Fibroblast of the conjunctiva (primary cell): ENCODE measurements at regions not wholly inside any gene's neighbourhood (a gene's known extent, or its start where the extent isn't known, plus 50 kb on each side); places are given as distances from the start of the nearest gene placed in this dataset.
"Not testable (repeated sequence)": the region's sequence is repeated elsewhere in the genome, so short reads cannot be mapped to it uniquely, and the experiment has no call there.

ENCODE experiments used
- DNase-seq: peaks from one replicate; pipeline ENCODE4 v3.0.0-alpha.2; 2010; ENCODE audit warnings: low read depth

DNA sequence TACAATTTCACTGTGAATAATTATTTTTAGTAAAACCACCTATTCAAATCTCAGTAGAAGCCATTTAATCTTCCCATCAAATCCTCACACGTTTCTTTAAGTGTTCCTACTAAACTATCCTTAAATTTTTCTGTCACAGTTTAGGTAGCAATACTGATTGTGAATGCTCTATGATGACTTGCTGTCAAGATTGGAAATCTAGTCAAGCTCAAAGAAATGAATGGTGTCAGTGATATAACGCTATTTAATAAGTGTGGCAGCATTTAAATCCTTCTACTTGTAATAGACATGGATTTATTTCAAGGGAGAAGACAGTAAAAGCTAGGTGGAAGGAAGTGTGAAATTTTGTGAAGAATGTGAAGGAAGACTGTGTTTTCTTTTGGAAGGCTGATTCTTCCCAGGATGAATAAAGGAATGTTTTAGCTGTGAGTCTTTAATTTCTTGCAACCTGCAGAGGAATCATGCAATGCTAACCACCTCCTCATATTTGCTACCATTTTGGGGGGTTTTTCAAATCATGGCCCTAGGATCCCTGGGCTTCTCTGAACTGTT lies 936.7 kb upstream of the NEGR1 start:
- no peak for DNase-seq

GRCh38 chr1:73205294-73205973 lies 923.1 kb upstream of the NEGR1 start:
- no peak for DNase-seq

- DNase-seq, result no peak
Measured at GRCh38 chr1:73197972-73198371, 915.6 kb upstream of the NEGR1 start.

DNA sequence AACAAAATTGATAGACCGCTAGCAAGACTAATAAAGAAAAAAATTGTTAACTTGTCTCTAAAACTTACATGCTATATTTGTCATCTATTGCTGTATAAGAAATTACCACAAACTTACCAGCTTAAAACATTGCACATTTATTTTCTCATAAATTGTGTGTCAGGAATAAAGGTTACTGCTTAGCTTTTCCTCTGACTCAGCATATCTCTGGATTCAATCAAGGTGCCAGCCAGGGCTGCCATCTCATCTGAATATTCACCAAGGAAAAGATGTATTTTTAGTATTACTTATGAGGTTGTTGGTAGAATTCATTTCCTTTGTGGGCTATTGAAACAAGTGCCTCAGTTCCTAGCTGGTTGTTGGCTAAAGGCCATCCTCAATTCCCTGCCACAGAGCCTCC lies 912.6 kb upstream of the NEGR1 start:
- no peak for DNase-seq

GRCh38 chr1:73183581-73183980 lies 901.2 kb upstream of the NEGR1 start:
- DNase-seq, result not testable (repeated sequence)

- no peak for DNase-seq
Measured at GRCh38 chr1:73181190-73181540, 898.8 kb upstream of the NEGR1 start.

DNA sequence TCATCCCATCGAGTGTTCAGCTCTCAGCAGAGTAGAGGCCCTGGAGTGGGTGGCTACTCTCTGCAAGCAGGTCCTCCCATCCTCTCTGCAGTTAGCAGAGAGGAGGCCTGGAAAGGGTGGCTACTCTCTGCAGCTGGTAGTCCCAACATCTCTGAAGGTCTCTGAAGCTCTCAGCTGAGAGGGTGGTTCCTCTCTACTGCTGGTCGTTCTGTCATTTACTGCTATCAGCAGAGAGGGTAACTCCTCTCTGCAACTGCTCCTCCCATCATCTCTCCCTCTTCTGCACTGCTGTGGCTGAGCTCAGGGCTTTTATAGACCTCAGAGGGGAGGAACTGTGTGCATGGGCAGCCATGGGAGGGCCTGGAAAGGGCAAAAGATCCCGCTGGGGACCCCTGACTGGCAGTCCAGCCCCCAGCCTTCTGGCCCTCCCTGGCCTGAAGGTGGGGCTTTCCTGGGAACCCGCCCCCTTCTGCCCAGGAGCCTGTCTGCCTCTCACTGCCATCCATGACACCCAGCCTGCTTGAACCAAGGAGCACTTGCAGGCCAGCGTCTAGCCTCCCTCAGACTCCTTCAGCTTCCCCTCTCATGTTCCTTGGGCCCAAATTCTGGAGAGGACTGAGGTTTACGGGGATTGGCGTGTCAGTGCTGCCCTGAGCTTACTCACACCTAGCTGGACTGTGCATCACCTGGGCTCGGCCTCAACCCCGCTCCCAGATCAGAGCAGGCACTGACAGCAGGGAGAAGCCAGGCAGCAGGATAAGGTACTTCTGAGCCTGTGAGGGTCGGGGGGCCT lies 898.3 kb upstream of the NEGR1 start:
- DNase-seq, result no peak

DNA sequence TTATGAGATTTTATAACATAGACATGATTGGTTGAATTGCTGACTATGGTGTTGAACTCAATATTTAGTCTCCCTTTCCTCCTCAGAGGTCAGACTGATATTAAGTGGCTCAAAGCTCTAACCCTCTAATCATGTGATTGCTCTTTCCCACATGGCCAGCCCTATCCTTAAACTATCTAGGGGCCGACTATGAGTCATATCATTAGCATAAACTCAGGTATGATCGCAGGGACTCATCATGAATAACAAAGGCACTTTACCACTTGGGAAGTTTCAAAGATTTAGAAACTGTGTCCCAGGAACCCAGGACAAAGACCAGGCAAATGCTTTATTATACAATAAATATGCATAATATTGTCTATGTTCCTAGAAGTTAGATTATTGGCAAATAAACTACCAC lies 894.6 kb upstream of the NEGR1 start:
- DNase-seq, result no peak

DNA sequence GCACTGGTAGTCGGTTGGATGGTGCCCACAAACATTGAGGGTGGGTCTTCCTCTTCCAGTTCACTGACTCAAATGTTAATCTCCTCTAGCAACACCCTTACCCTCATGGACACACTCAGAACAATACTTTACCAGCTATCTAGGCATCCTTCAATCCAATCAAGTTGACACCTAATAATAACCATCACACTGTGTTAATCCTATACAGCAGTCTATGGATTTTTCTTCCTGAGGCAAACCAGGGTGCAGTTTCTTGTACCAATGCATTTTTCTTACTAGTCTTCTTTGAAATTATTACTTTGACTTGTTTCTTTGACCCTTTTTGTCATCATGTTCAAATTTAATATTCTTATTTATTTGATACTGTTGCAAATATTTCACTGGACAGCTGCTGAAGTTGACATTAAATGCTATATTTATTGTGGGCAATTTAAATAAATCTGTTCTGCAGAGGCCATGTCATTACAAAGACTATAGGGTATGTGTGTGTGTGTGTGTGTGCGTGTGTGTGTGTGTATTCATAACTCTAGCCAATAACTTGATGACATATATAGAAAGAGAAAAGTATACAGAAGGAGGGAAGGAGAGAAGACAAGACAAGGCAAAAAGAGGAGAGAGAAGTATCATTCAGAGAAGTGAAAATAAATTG lies 884.8 kb upstream of the NEGR1 start:
- DNase-seq, result no peak

DNA sequence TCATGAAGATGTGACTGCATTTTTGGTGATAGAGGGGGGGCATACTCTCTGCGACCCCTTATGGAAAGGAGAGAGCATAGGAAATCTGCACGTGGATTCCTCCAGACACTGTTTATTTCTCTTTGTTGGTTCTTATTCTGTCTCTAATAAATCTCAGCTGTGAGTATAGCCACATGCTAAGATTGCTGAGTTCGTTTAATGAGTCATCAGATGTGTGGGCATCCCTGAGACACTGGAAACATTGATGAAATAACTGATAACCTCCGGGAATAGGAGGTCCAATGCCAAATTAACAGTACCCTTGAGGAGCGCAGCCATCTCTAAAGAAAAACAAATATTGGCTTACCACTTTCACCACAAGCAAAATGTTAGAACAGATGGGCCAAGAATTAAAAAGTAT lies 880.2 kb upstream of the NEGR1 start:
- no peak for DNase-seq

- DNase-seq, result no peak
Measured at GRCh38 chr1:73161418-73161817, 879.1 kb upstream of the NEGR1 start.

DNA sequence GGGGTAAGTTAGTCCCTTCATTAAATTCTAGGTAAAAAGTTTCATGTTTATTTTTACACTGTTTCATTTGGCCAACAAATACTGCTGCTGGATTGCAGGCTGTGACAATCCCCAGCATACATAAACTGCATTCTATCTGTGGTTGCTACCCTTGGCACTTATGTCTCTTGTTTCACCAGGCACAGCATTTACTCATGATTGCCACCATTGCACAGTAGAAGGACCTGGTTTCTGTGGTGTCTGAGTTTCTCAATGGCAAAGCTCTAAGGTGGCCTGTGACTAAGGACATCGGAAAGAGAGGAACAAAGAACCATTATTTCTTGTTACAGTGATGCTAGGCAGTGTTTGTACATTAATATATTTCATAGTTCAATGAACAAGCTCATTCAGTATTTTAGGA lies 878.4 kb upstream of the NEGR1 start:
- DNase-seq, result no peak

DNA sequence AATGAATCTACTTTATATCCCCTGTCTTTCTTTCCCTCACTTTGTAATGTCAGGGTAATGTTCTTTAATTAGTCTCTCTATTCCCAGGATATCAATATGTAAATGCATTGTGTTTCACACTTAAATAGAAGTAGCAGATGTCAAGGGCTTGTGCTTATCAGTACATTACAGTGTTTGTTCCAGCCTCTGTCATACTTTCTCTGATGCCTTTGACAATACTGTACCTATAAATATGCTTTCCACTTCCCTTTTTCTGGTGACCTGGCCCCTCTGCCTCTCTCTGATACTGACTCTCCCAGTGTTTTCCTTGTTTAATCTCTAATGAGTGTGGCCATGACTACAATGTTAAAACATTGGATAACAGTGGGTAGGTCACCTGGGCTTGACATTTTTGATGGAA lies 862.0 kb upstream of the NEGR1 start:
- no peak for DNase-seq

- DNase-seq, result no peak
Measured at GRCh38 chr1:73136975-73137374, 854.6 kb upstream of the NEGR1 start.

DNA sequence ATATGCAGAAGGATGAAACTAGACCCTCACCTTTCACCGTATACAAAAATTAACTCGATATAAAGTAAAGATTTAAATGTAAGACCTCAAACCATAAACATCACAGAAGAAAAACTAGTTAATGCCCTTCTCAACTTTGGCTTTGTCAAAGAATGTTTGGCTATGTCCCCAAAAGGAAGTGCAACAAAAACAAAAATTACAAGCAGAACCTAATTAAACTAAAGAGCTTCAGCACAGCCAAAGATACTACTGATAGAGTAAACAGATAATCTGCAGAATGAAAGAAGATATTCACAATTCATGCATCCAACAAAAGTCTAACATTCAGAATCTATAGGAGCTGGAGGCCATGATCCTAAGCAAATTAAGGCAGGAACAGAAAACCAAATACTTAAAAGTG lies 824.6 kb upstream of the NEGR1 start:
- no peak for DNase-seq

DNA sequence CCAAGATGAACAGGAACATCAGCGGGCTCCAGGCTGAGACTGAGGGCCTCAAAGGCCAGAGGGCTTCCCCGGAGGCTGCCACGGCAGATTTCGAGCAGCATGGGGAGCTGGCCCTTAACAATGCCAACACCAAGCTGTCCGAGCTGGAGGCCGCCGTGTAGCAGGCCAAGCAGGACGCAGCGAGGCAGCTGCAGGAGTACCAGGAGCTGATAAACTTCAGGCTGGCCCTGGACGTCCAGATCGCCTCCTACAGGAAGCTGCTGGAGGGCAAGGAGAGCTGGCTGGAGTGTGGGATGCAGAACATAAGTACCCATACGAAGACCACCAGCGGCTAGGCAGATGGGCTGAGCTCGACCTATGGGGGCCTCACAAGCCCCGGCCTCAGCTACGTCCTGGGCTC lies 823.4 kb upstream of the NEGR1 start:
- no peak for DNase-seq

DNA sequence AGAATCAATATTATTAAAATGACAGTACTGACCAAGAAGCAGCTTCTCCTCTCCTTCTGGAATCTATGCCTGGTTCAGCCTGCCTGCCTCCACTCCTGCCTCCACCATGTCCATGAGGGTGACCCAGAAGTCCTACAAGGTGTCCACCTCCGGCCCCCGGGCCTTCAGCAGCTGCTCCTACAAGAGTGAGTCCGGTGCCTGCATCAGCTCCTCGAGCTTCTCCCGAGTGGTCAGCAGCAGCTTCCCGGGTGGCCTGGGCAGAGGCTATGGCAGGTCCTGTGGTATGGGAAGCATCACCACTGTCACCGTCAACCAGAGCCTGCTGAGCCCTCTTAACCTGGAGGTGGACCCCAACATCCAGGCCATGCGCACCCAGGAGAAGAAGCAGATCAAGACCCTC lies 822.4 kb upstream of the NEGR1 start:
- no peak for DNase-seq

- DNase-seq, result no peak
Measured at GRCh38 chr1:73100216-73100615, 817.9 kb upstream of the NEGR1 start.

- no peak for DNase-seq
Measured at GRCh38 chr1:73097917-73098316, 815.6 kb upstream of the NEGR1 start.

GRCh38 chr1:73096841-73097240 lies 814.5 kb upstream of the NEGR1 start:
- no peak for DNase-seq

- DNase-seq, result no peak
Measured at GRCh38 chr1:73092383-73092782, 810.0 kb upstream of the NEGR1 start.

DNA sequence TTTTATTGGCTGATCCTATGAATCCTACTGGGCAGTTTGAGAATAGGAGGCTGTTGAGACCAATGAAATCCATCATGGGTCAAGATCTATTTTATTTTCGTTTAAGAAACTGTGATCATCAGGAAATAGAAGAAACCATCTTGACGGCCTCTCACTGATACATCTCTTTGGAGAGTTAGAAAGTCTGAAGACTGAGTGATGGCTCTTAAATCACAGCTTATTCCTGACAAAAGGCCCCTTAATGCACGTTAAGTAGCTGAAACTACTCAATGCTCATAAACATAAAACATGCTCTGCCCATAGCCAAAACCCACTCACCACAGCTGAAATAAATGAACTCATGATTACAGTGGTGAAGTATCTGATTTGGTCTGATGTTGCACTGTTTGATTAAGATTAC lies 784.5 kb upstream of the NEGR1 start:
- DNase-seq, result no peak
